ENCODE measurements at regions not wholly inside any gene's neighbourhood (a gene's known extent, or its start where the extent isn't known, plus 50 kb on each side); places are given as distances from the start of the nearest gene placed in this dataset.

GRCh38 chr3:168168743-168169142 is 73.0 kb upstream of the GOLIM4 start:
- no peaks in the 10 kb centered on the region for H3K36me3 ChIP-seq (replicated peaks in 1 of 2; ENCODE audit: control insufficient read depth in 1 of 2, insufficient read depth in 2 of 2, low read length in 2 of 2)
- ChIA-PET POLR2A (no interaction called here), CTCF (ENCODE audit: low intra/inter-chr PET ratio, low total read pairs) (interaction anchor here (1.9 kb wide), 1 partner anchor 121 kb away, joined by 5 read pairs; no protein-coding TSS in a partner anchor)
- peaks cover 6% of the 10 kb centered on the region; the same call in 1 of the 2 replicates for H3K4me1 ChIP-seq (ENCODE audit: insufficient read depth, low read length)
- intact Hi-C loops (cut with micrococcal nuclease; ENCODE audit: unreplicated experiment) (no loop called here), in situ Hi-C loops (cut with HindIII; ENCODE audit: extremely low pct_ligation_motif_present, low pct_unique_long_range_greater_than_20kb) (loop anchor here (25.0 kb wide), 1 partner anchor 231 kb away; no protein-coding TSS in a partner anchor)
- no peak for TF ChIP-seq RXRA (CRISPR knock-in tag; IDR thresholded peaks at IDR 0.05)
- TF ChIP-seq ZBTB4 (CRISPR knock-in tag; IDR thresholded peaks at IDR 0.05; ENCODE audit: borderline replicate concordance) = no peak
- TF ChIP-seq FOXJ3 (CRISPR knock-in tag; IDR thresholded peaks at IDR 0.05; ENCODE audit: borderline replicate concordance) = no peak
- TF ChIP-seq HES4 (CRISPR knock-in tag; IDR thresholded peaks at IDR 0.05; ENCODE audit: borderline replicate concordance) = no peak
- no peak for TF ChIP-seq NKX3-1 (CRISPR knock-in tag; IDR thresholded peaks at IDR 0.05)
- no peak for TF ChIP-seq SNAPC4 (CRISPR knock-in tag; IDR thresholded peaks at IDR 0.05)
- TF ChIP-seq FIP1L1 (IDR thresholded peaks at IDR 0.05; ENCODE audit: borderline replicate concordance, insufficient read depth, low read depth, low read length) = no peak
- TF ChIP-seq NONO (IDR thresholded peaks at IDR 0.05) = no peak
- no peak for TF ChIP-seq NONO (CRISPR knock-in tag; conservative IDR thresholded peaks at IDR 0.05)
- TF ChIP-seq PRDM4 (CRISPR knock-in tag; IDR thresholded peaks at IDR 0.05; ENCODE audit: borderline replicate concordance) = no peak
- no peak for TF ChIP-seq HNRNPK (IDR thresholded peaks at IDR 0.05; ENCODE audit: low read depth, low read length, poor library complexity, severe bottlenecking)
- no peak for TF ChIP-seq ZNF674 (CRISPR knock-in tag; IDR thresholded peaks at IDR 0.05; ENCODE audit: low read depth)
- no peak for TF ChIP-seq CREM (IDR thresholded peaks at IDR 0.05)
- TF ChIP-seq CREM (CRISPR knock-in tag; IDR thresholded peaks at IDR 0.05) = no peak
- no peak for TF ChIP-seq ZNF207 (IDR thresholded peaks at IDR 0.05; ENCODE audit: borderline replicate concordance)
- TF ChIP-seq BRD4 (CRISPR knock-in tag; IDR thresholded peaks at IDR 0.05) = no peak
- no peak overlapping the region for H3K4me3 ChIP-seq (replicated peaks in 1 of 3; ENCODE audit: insufficient read depth in 1 of 3, low read depth in 2 of 3, low read length in 3 of 3)
- H2AFZ ChIP-seq (ENCODE audit: low read length) = no peak overlapping the region
- no peak overlapping the region for H3K27ac ChIP-seq (ENCODE audit: extremely low read length, insufficient read depth, low read length)
- no TSS peak for BruUV-seq (replicated peaks)
- H3K9me3 ChIP-seq (ENCODE audit: low read length) = no peaks in the 10 kb centered on the region
- H3K27me3 ChIP-seq (ENCODE audit: control insufficient read depth in 1 of 2, insufficient read depth in 2 of 2, low read length in 2 of 2) = no peaks in the 10 kb centered on the region
- no peak overlapping the region for H3K4me2 ChIP-seq (ENCODE audit: low read depth, low read length)
- 16% methylated on average over 3 of the region's 3 CpGs for WGBS (ENCODE audit: low lambda C conversion rate)
- no peaks in the 10 kb centered on the region for H4K20me1 ChIP-seq (ENCODE audit: insufficient read depth, low read length)
- ATAC-seq (no peak), FAIRE-seq (no peak), DNase-seq (ENCODE audit: low spot score) (no peak)
- no peak overlapping the region for H3K9ac ChIP-seq (ENCODE audit: insufficient read depth, low read depth, low read length)
- no peaks in the 10 kb centered on the region for H3K79me2 ChIP-seq (ENCODE audit: insufficient read depth, low read length)
